ENCODE measurements at regions not wholly inside any gene's neighbourhood (a gene's known extent, or its start where the extent isn't known, plus 50 kb on each side); places are given as distances from the start of the nearest gene placed in this dataset.

GRCh38 chr1:185396126-185396525 lies 79.1 kb upstream of the IVNS1ABP start:
- TF ChIP-seq EP300 (IDR thresholded peaks at IDR 0.05) (no peak), CTCF (IDR thresholded peaks at IDR 0.05) (no peak), POLR2A (IDR thresholded peaks at IDR 0.05) (no peak)

All from tibial nerve (tissue), 4 donors.